ENCODE measurements at regions not wholly inside any gene's neighbourhood (a gene's known extent, or its start where the extent isn't known, plus 50 kb on each side); places are given as distances from the start of the nearest gene placed in this dataset.
"Not testable (repeated sequence)": the region's sequence is repeated elsewhere in the genome, so short reads cannot be mapped to it uniquely, and the experiment has no call there.

GRCh38 chr22:49657974-49658590 is 169.6 kb downstream of the BRD1 start:
- DNase-seq, result no peak

GRCh38 chr22:49657275-49657973 is 170.2 kb downstream of the BRD1 start:
- no peak for DNase-seq

- DNase-seq, result not testable (repeated sequence)
These were observed 170.8 kb downstream of the BRD1 start for GRCh38 chr22:49656883-49657274.

- no peak for DNase-seq
These were observed 171.3 kb downstream of the BRD1 start for GRCh38 chr22:49656291-49656851.

GRCh38 chr22:49655168-49655812 is 172.4 kb downstream of the BRD1 start:
- no peak for DNase-seq

GRCh38 chr22:49650336-49651241 is 177.1 kb downstream of the BRD1 start:
- DNase-seq, result no peak

- no peak for DNase-seq
These were observed 178.3 kb downstream of the BRD1 start for GRCh38 chr22:49649166-49650068.

- DNase-seq, result no peak
These were observed 179.6 kb downstream of the BRD1 start for GRCh38 chr22:49648053-49648452.

- no peak for DNase-seq
These were observed 180.0 kb downstream of the BRD1 start for GRCh38 chr22:49647627-49648026.

GRCh38 chr22:49646876-49647275 is 180.8 kb downstream of the BRD1 start:
- no peak for DNase-seq

- no peak for DNase-seq
These were observed 181.7 kb downstream of the BRD1 start for GRCh38 chr22:49645791-49646550.

- no peak for DNase-seq
These were observed 182.4 kb downstream of the BRD1 start for GRCh38 chr22:49645257-49645656.

GRCh38 chr22:49643998-49644397 is 183.7 kb downstream of the BRD1 start:
- DNase-seq, result no peak

GRCh38 chr22:49643466-49643865 is 184.2 kb downstream of the BRD1 start:
- DNase-seq, result no peak

- no peak for DNase-seq
These were observed 184.9 kb downstream of the BRD1 start for GRCh38 chr22:49642741-49643140.

GRCh38 chr22:49642331-49642730 is 185.3 kb downstream of the BRD1 start:
- DNase-seq, result no peak

- DNase-seq, result no peak
These were observed 185.8 kb downstream of the BRD1 start for GRCh38 chr22:49641770-49642313.

- DNase-seq, result no peak
These were observed 187.1 kb downstream of the BRD1 start for GRCh38 chr22:49640366-49641095.

GRCh38 chr22:49639956-49640355 is 187.7 kb downstream of the BRD1 start:
- DNase-seq, result no peak

GRCh38 chr22:49638788-49639187 is 188.9 kb downstream of the BRD1 start:
- no peak for DNase-seq
